SHP77 (cell line): ENCODE measurements at regions not wholly inside any gene's neighbourhood (a gene's known extent, or its start where the extent isn't known, plus 50 kb on each side); places are given as distances from the start of the nearest gene placed in this dataset.

Source experiments
- DNase-seq, 2 experiments: peaks; one replicate each; lab custom pipeline; 2025; lab: John Stamatoyannopoulos, UW

GRCh38 chr11:97961431-97961830 is 1059.3 kb upstream of the CNTN5 start:
- DNase-seq = no peak

- DNase-seq = no peak
Observed at GRCh38 chr11:97962758-97963157, 1058.0 kb upstream of the CNTN5 start.

GRCh38 chr11:97963528-97964331 is 1057.0 kb upstream of the CNTN5 start:
- no peak for DNase-seq

- DNase-seq = no peak
Observed at GRCh38 chr11:97964332-97965004, 1056.3 kb upstream of the CNTN5 start.

GRCh38 chr11:97965849-97966646 is 1054.7 kb upstream of the CNTN5 start:
- DNase-seq = no peak

GRCh38 chr11:97966901-97967300 is 1053.8 kb upstream of the CNTN5 start:
- no peak for DNase-seq

- no peak for DNase-seq
Observed at GRCh38 chr11:97968071-97968470, 1052.7 kb upstream of the CNTN5 start.

GRCh38 chr11:97972731-97973130 is 1048.0 kb upstream of the CNTN5 start:
- no peak for DNase-seq

GRCh38 chr11:97973352-97973857 is 1047.3 kb upstream of the CNTN5 start:
- DNase-seq = no peak

- no peak for DNase-seq
Observed at GRCh38 chr11:97974798-97975498, 1045.8 kb upstream of the CNTN5 start.

- DNase-seq = no peak
Observed at GRCh38 chr11:97977726-97978125, 1043.0 kb upstream of the CNTN5 start.

GRCh38 chr11:97979741-97980140 is 1041.0 kb upstream of the CNTN5 start:
- no peak for DNase-seq

GRCh38 chr11:97982512-97982911 is 1038.2 kb upstream of the CNTN5 start:
- no peak for DNase-seq

GRCh38 chr11:97989121-97989520 is 1031.6 kb upstream of the CNTN5 start:
- no peak for DNase-seq

GRCh38 chr11:97990162-97990920 is 1030.4 kb upstream of the CNTN5 start:
- DNase-seq = no peak

GRCh38 chr11:97993562-97993961 is 1027.2 kb upstream of the CNTN5 start:
- no peak for DNase-seq

- no peak for DNase-seq
Observed at GRCh38 chr11:97995874-97996273, 1024.9 kb upstream of the CNTN5 start.

- DNase-seq = no peak
Observed at GRCh38 chr11:97996762-97997161, 1024.0 kb upstream of the CNTN5 start.

- no peak for DNase-seq
Observed at GRCh38 chr11:98003606-98004371, 1017.0 kb upstream of the CNTN5 start.

- no peak for DNase-seq
Observed at GRCh38 chr11:98007072-98007471, 1013.7 kb upstream of the CNTN5 start.
